ENCODE measurements at regions not wholly inside any gene's neighbourhood (a gene's known extent, or its start where the extent isn't known, plus 50 kb on each side); places are given as distances from the start of the nearest gene placed in this dataset.

DNA sequence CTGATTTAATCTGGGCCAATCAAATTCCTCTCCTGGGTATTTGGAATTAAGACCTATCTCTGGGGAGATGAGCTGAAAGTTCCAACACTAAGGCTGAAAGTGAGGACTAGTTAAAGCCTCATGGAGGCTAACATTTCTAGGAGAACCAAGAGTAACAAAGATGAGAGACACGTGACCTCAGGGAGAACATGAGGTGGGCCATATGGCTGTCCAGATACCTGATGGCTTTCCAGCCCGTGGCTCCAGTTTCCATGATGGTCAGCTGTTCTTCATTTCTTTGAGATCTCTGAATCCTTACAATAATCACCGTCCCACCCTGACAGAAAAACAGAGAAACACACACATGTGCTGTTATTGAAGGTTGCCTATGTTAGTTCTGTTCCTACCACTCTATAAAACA, 66.1 kb downstream of the LEPR start:
- Histone ChIP-seq H3K4me3 (ENCODE audit: low read length in 2 of 2) (no peak overlapping the region), H3K9ac (ENCODE audit: low read depth, low read length, poor library complexity) (no peak overlapping the region), H2BK5ac (ENCODE audit: low read length) (no peak overlapping the region), H4K91ac (ENCODE audit: low read depth, low read length, poor library complexity) (no peak overlapping the region), H4K8ac (ENCODE audit: low read depth, low read length) (no peak overlapping the region), H3K14ac (ENCODE audit: low read length) (no peak overlapping the region), H2BK120ac (ENCODE audit: low read depth, low read length) (no peak overlapping the region), H2AFZ (ENCODE audit: low read length) (no peak overlapping the region), H3K4ac (ENCODE audit: low read length) (no peak overlapping the region), H3K36me3 (replicated peaks in 1 of 2; ENCODE audit: control insufficient read depth in 2 of 2, insufficient read depth in 2 of 2, low read length in 2 of 2) (no peaks in the 10 kb centered on the region), H3K4me2 (ENCODE audit: insufficient read depth, low read length, poor library complexity, severe bottlenecking) (no peak overlapping the region), H2BK15ac (ENCODE audit: low read length) (no peak overlapping the region), H3K27me3 (ENCODE audit: control insufficient read depth in 3 of 3, insufficient read depth in 3 of 3, low read depth in 1 of 3, low read length in 3 of 3) (no peaks in the 10 kb centered on the region), H3K4me1 (ENCODE audit: control insufficient read depth in 2 of 2, insufficient read depth in 1 of 2, low read depth in 1 of 2, low read length in 2 of 2) (no peaks in the 10 kb centered on the region), H2AK5ac (ENCODE audit: low read depth, low read length) (no peak overlapping the region), H3K23ac (ENCODE audit: low read depth, low read length, poor library complexity) (no peak overlapping the region), H2BK12ac (ENCODE audit: low read length) (no peak overlapping the region), H3K18ac (ENCODE audit: low read length) (no peak overlapping the region), H3K79me1 (ENCODE audit: low read depth, low read length) (no peaks in the 10 kb centered on the region), H3K9me3 (replicated peaks in 1 of 2; ENCODE audit: control insufficient read depth in 2 of 2, insufficient read depth in 1 of 2, low read depth in 1 of 2, low read length in 2 of 2) (no peaks in the 10 kb centered on the region), H3K27ac (replicated peaks; ENCODE audit: low read length) (no peak overlapping the region)
- no CpG with 5 or more reads among the region's 3 CpGs for WGBS, 2 donors (ENCODE audit: extremely low coverage in 2 of 2, insufficient read length in 2 of 2, insufficient replicate concordance in 1 of 2)
- DNase-seq (ENCODE audit: low spot score): no peak

DNA sequence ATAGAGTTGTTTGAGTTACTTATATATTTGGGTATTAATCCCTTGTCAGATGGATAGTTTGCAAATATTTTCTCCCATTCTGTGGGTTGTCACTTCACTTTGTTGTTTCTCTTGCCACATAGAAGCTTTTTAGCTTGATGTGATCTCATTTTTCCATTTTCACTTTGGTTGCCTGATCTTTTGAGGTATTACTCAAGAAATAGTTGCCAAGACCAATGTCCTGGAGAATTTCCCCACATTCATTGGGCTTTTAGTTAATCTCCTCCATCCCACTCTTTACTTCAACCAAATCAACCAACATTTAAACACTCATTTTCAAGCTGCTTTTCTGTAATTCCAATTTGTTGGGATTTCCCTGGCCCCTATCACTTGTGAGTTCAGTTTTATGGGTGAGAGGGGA, 69.0 kb downstream of the LEPR start:
- H4K91ac ChIP-seq (ENCODE audit: low read depth, low read length, poor library complexity): no peak overlapping the region
- no peaks in the 10 kb centered on the region for H3K9me3 ChIP-seq (replicated peaks in 1 of 2; ENCODE audit: control insufficient read depth in 2 of 2, insufficient read depth in 1 of 2, low read depth in 1 of 2, low read length in 2 of 2)
- H3K4me3 ChIP-seq (ENCODE audit: low read length in 2 of 2): no peak overlapping the region
- H2BK12ac ChIP-seq (ENCODE audit: low read length): no peak overlapping the region
- H3K27ac ChIP-seq (replicated peaks; ENCODE audit: low read length): no peak overlapping the region
- H3K79me1 ChIP-seq (ENCODE audit: low read depth, low read length): no peaks in the 10 kb centered on the region
- H2BK120ac ChIP-seq (ENCODE audit: low read depth, low read length): no peak overlapping the region
- no peak overlapping the region for H3K14ac ChIP-seq (ENCODE audit: low read length)
- no peak overlapping the region for H3K18ac ChIP-seq (ENCODE audit: low read length)
- H4K8ac ChIP-seq (ENCODE audit: low read depth, low read length): no peak overlapping the region
- H2AFZ ChIP-seq (ENCODE audit: low read length): no peak overlapping the region
- H3K4me1 ChIP-seq (ENCODE audit: control insufficient read depth in 2 of 2, insufficient read depth in 1 of 2, low read depth in 1 of 2, low read length in 2 of 2): no peaks in the 10 kb centered on the region
- no peaks in the 10 kb centered on the region for H3K27me3 ChIP-seq (ENCODE audit: control insufficient read depth in 3 of 3, insufficient read depth in 3 of 3, low read depth in 1 of 3, low read length in 3 of 3)
- H3K4ac ChIP-seq (ENCODE audit: low read length): no peak overlapping the region
- no peaks in the 10 kb centered on the region for H3K36me3 ChIP-seq (replicated peaks in 1 of 2; ENCODE audit: control insufficient read depth in 2 of 2, insufficient read depth in 2 of 2, low read length in 2 of 2)
- no peak for DNase-seq (ENCODE audit: low spot score)
- H3K4me2 ChIP-seq (ENCODE audit: insufficient read depth, low read length, poor library complexity, severe bottlenecking): no peak overlapping the region
- no peak overlapping the region for H3K9ac ChIP-seq (ENCODE audit: low read depth, low read length, poor library complexity)
- no peak overlapping the region for H2AK5ac ChIP-seq (ENCODE audit: low read depth, low read length)
- no peak overlapping the region for H2BK5ac ChIP-seq (ENCODE audit: low read length)
- H2BK15ac ChIP-seq (ENCODE audit: low read length): no peak overlapping the region
- H3K23ac ChIP-seq (ENCODE audit: low read depth, low read length, poor library complexity): no peak overlapping the region

DNA sequence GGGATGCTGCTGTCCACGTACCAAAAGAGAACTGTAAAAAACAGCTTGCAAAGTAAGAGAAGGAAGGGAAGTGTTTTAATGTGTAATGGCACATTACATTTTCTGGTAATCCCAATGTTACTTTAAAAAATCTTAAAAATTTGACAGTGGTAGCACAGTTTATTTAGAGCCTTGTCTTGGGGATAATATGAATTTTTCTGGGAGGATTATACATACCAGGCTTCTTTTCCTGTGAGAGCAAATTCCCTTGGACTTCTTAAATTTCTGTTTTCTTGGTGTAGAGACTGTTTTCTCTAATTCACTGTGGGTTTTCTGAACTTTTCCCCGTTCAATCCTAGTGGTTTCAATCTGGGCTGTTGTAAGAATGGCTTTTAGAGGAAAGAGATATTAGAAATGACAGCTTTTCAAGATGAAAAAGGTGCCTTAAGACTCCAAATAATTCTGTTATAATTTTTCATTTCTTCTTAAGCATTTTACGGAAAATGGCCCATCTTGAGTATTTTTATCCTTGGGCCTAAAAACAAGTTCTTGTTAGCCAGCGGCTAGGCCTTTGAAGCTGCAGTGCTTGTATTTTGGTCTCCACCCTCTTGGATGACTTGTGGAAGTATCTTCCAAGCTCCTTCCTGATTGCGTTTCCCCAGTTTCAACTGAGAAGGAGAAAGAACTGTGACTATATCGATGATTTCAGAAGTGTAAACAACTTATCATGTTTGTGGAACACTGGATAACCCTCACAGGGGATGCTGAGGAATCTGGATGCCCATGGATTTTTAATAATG, 70.0 kb downstream of the LEPR start:
- Histone ChIP-seq H2AK5ac (ENCODE audit: low read depth, low read length) (no peak overlapping the region), H2BK5ac (ENCODE audit: low read length) (no peak overlapping the region), H3K9ac (ENCODE audit: low read depth, low read length, poor library complexity) (no peak overlapping the region), H3K4ac (ENCODE audit: low read length) (no peak overlapping the region), H2BK12ac (ENCODE audit: low read length) (no peak overlapping the region), H3K23ac (ENCODE audit: low read depth, low read length, poor library complexity) (no peak overlapping the region), H4K8ac (ENCODE audit: low read depth, low read length) (no peak overlapping the region), H3K9me3 (replicated peaks in 1 of 2; ENCODE audit: control insufficient read depth in 2 of 2, insufficient read depth in 1 of 2, low read depth in 1 of 2, low read length in 2 of 2) (no peaks in the 10 kb centered on the region), H3K18ac (ENCODE audit: low read length) (no peak overlapping the region), H3K4me1 (ENCODE audit: control insufficient read depth in 2 of 2, insufficient read depth in 1 of 2, low read depth in 1 of 2, low read length in 2 of 2) (no peaks in the 10 kb centered on the region), H2BK120ac (ENCODE audit: low read depth, low read length) (no peak overlapping the region), H2BK15ac (ENCODE audit: low read length) (no peak overlapping the region), H3K14ac (ENCODE audit: low read length) (no peak overlapping the region), H2AFZ (ENCODE audit: low read length) (no peak overlapping the region), H3K79me1 (ENCODE audit: low read depth, low read length) (no peaks in the 10 kb centered on the region), H3K4me3 (ENCODE audit: low read length in 2 of 2) (no peak overlapping the region), H4K91ac (ENCODE audit: low read depth, low read length, poor library complexity) (no peak overlapping the region), H3K36me3 (replicated peaks in 1 of 2; ENCODE audit: control insufficient read depth in 2 of 2, insufficient read depth in 2 of 2, low read length in 2 of 2) (no peaks in the 10 kb centered on the region), H3K27me3 (ENCODE audit: control insufficient read depth in 3 of 3, insufficient read depth in 3 of 3, low read depth in 1 of 3, low read length in 3 of 3) (no peaks in the 10 kb centered on the region), H3K27ac (replicated peaks; ENCODE audit: low read length) (no peak overlapping the region), H3K4me2 (ENCODE audit: insufficient read depth, low read length, poor library complexity, severe bottlenecking) (no peak overlapping the region)
- no peak for DNase-seq (ENCODE audit: low spot score)
- no CpG with 5 or more reads among the region's 6 CpGs for WGBS, 2 donors (ENCODE audit: extremely low coverage in 2 of 2, insufficient read length in 2 of 2, insufficient replicate concordance in 1 of 2)

DNA sequence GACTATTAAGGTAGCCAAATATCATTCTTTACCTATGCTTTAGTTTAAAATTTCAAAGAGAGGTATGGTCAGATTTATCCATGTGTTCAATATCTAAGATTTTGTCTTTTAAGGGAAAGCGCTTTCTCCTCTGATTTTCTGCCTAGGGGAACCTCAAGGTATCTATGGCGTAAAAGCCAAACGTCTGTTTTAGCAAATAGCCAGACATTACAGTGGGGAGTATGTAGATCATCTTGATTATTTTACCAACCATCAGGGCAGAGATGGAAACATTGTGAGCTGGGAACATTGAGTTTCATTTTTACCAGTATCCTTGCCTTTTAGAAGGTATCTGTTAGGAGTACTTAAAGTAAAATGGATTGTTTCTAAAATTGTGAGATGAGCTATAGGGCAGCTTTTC, 71.0 kb downstream of the LEPR start:
- H3K9ac ChIP-seq (ENCODE audit: low read depth, low read length, poor library complexity): no peak overlapping the region
- no peak overlapping the region for H2BK5ac ChIP-seq (ENCODE audit: low read length)
- no peaks in the 10 kb centered on the region for H3K9me3 ChIP-seq (replicated peaks in 1 of 2; ENCODE audit: control insufficient read depth in 2 of 2, insufficient read depth in 1 of 2, low read depth in 1 of 2, low read length in 2 of 2)
- H3K4me2 ChIP-seq (ENCODE audit: insufficient read depth, low read length, poor library complexity, severe bottlenecking): no peak overlapping the region
- H3K4me3 ChIP-seq (ENCODE audit: low read length in 2 of 2): no peak overlapping the region
- H3K4me1 ChIP-seq (ENCODE audit: control insufficient read depth in 2 of 2, insufficient read depth in 1 of 2, low read depth in 1 of 2, low read length in 2 of 2): no peaks in the 10 kb centered on the region
- no peak for DNase-seq (ENCODE audit: low spot score)
- no peaks in the 10 kb centered on the region for H3K36me3 ChIP-seq (replicated peaks in 1 of 2; ENCODE audit: control insufficient read depth in 2 of 2, insufficient read depth in 2 of 2, low read length in 2 of 2)
- no peak overlapping the region for H3K14ac ChIP-seq (ENCODE audit: low read length)
- no peak overlapping the region for H3K4ac ChIP-seq (ENCODE audit: low read length)
- H2BK120ac ChIP-seq (ENCODE audit: low read depth, low read length): no peak overlapping the region
- H4K8ac ChIP-seq (ENCODE audit: low read depth, low read length): no peak overlapping the region
- H2BK12ac ChIP-seq (ENCODE audit: low read length): no peak overlapping the region
- no peaks in the 10 kb centered on the region for H3K79me1 ChIP-seq (ENCODE audit: low read depth, low read length)
- no peak overlapping the region for H4K91ac ChIP-seq (ENCODE audit: low read depth, low read length, poor library complexity)
- no peaks in the 10 kb centered on the region for H3K27me3 ChIP-seq (ENCODE audit: control insufficient read depth in 3 of 3, insufficient read depth in 3 of 3, low read depth in 1 of 3, low read length in 3 of 3)
- H3K18ac ChIP-seq (ENCODE audit: low read length): no peak overlapping the region
- H2AK5ac ChIP-seq (ENCODE audit: low read depth, low read length): no peak overlapping the region
- no peak overlapping the region for H2BK15ac ChIP-seq (ENCODE audit: low read length)
- no peak overlapping the region for H3K23ac ChIP-seq (ENCODE audit: low read depth, low read length, poor library complexity)
- no peak overlapping the region for H3K27ac ChIP-seq (replicated peaks; ENCODE audit: low read length)
- no CpG with 5 or more reads among the region's 3 CpGs for WGBS, 2 donors (ENCODE audit: extremely low coverage in 2 of 2, insufficient read length in 2 of 2, insufficient replicate concordance in 1 of 2)
- no peak overlapping the region for H2AFZ ChIP-seq (ENCODE audit: low read length)
